NCI-H748 (cell line): ENCODE measurements at regions not wholly inside any gene's neighbourhood (a gene's known extent, or its start where the extent isn't known, plus 50 kb on each side); places are given as distances from the start of the nearest gene placed in this dataset.
A peak's percentile ranks its signal among the peaks of the same experiment; 100 is the strongest.
"Not testable (repeated sequence)": the region's sequence is repeated elsewhere in the genome, so short reads cannot be mapped to it uniquely, and the experiment has no call there.

Experiments
- DNase-seq: peaks from one replicate; lab custom pipeline; 2025; ENCODE audit not compliant: unreplicated experiment; lab: John Stamatoyannopoulos, UW

GRCh38 chr11:112534208-112534607, 273.5 kb upstream of the PLET1 start:
- no peak for DNase-seq

GRCh38 chr11:112537026-112537425, 276.4 kb upstream of the PLET1 start:
- no peak for DNase-seq

- DNase-seq = no peak
Measured at GRCh38 chr11:112537846-112538330, 277.2 kb upstream of the PLET1 start.

- no peak for DNase-seq
Measured at GRCh38 chr11:112538534-112539280, 278.0 kb upstream of the PLET1 start.

GRCh38 chr11:112539281-112539555, 278.6 kb upstream of the PLET1 start:
- DNase-seq = not testable (repeated sequence)

- no peak for DNase-seq
Measured at GRCh38 chr11:112539741-112540140, 279.1 kb upstream of the PLET1 start.

- no peak for DNase-seq
Measured at GRCh38 chr11:112540261-112540660, 279.6 kb upstream of the PLET1 start.

- no peak for DNase-seq
Measured at GRCh38 chr11:112541140-112542046, 280.7 kb upstream of the PLET1 start.

GRCh38 chr11:112542479-112542878, 281.8 kb upstream of the PLET1 start:
- no peak for DNase-seq

GRCh38 chr11:112543390-112543789, 282.7 kb upstream of the PLET1 start:
- DNase-seq = no peak

GRCh38 chr11:112548641-112549040, 288.0 kb upstream of the PLET1 start:
- no peak for DNase-seq

- DNase-seq = no peak
Measured at GRCh38 chr11:112553205-112553731, 292.6 kb upstream of the PLET1 start.

- no peak for DNase-seq
Measured at GRCh38 chr11:112554586-112554985, 293.9 kb upstream of the PLET1 start.

GRCh38 chr11:112555491-112556364, 295.1 kb upstream of the PLET1 start:
- DNase-seq = peak; percentile 49

- no peak for DNase-seq
Measured at GRCh38 chr11:112558691-112559090, 298.0 kb upstream of the PLET1 start.

GRCh38 chr11:112563808-112564207, 303.1 kb upstream of the PLET1 start:
- no peak for DNase-seq

- DNase-seq = peak; percentile 10
Measured at GRCh38 chr11:112564228-112564955, 303.7 kb upstream of the PLET1 start.

- no peak for DNase-seq
Measured at GRCh38 chr11:112565551-112565950, 304.9 kb upstream of the PLET1 start.

- DNase-seq = no peak
Measured at GRCh38 chr11:112566124-112566523, 305.5 kb upstream of the PLET1 start.

GRCh38 chr11:112570333-112570732, 309.7 kb upstream of the PLET1 start:
- no peak for DNase-seq
